ENCODE measurements at regions not wholly inside any gene's neighbourhood (a gene's known extent, or its start where the extent isn't known, plus 50 kb on each side); places are given as distances from the start of the nearest gene placed in this dataset.

- Histone ChIP-seq H3K27ac (ENCODE audit: low read depth in 1 of 2, low read length in 2 of 2) (no peak overlapping the region), H3K27me3 (ENCODE audit: control insufficient read depth in 1 of 2, insufficient read depth in 2 of 2, low read length in 1 of 2) (no peaks in the 10 kb centered on the region), H3K9me3 (ENCODE audit: control insufficient read depth, low read length) (no peaks in the 10 kb centered on the region), H3K36me3 (ENCODE audit: control insufficient read depth in 1 of 2, insufficient read depth in 2 of 2, low read length in 1 of 2) (no peaks in the 10 kb centered on the region), H3K4me3 (ENCODE audit: low read length in 2 of 2) (no peak overlapping the region), H3K4me1 (ENCODE audit: control insufficient read depth in 1 of 2, insufficient read depth in 2 of 2, low read length in 2 of 2) (peaks cover 0 to 2% of the 10 kb centered on the region in 2 donors)
- whole genome bisulfite sequencing, 2 donors: 36 to 58% methylated on average over 1 of the region's 1 CpG
- DNase-seq: no peak
- intact Hi-C loops (cut with DNase I): no loop called here
- ATAC-seq (ENCODE audit: low FRiP score): no peak
Observed at GRCh38 chr3:132199451-132199850, 117.8 kb upstream of the ACP3 start.

GRCh38 chr3:132202586-132202985 lies 114.6 kb upstream of the ACP3 start:
- H3K27me3 ChIP-seq (ENCODE audit: control insufficient read depth in 1 of 2, insufficient read depth in 2 of 2, low read length in 1 of 2): no peaks in the 10 kb centered on the region
- WGBS, 2 donors: 92 to 94% methylated on average over 3 of the region's 3 CpGs
- H3K4me3 ChIP-seq (ENCODE audit: low read length in 2 of 2): no peak overlapping the region
- H3K9me3 ChIP-seq (ENCODE audit: control insufficient read depth, low read length): peaks cover 2% of the 10 kb centered on the region
- H3K4me1 ChIP-seq (ENCODE audit: control insufficient read depth in 1 of 2, insufficient read depth in 2 of 2, low read length in 2 of 2): no peaks in the 10 kb centered on the region
- H3K36me3 ChIP-seq (ENCODE audit: control insufficient read depth in 1 of 2, insufficient read depth in 2 of 2, low read length in 1 of 2): no peaks in the 10 kb centered on the region
- DNase-seq: no peak
- intact Hi-C loops (cut with DNase I): no loop called here
- no peak for ATAC-seq (ENCODE audit: low FRiP score)
- no peak overlapping the region for H3K27ac ChIP-seq (ENCODE audit: low read depth in 1 of 2, low read length in 2 of 2)

GRCh38 chr3:132203889-132204596 lies 113.2 kb upstream of the ACP3 start:
- H3K27ac ChIP-seq (ENCODE audit: low read depth in 1 of 2, low read length in 2 of 2): no peak overlapping the region
- no peaks in the 10 kb centered on the region for H3K4me1 ChIP-seq (ENCODE audit: control insufficient read depth in 1 of 2, insufficient read depth in 2 of 2, low read length in 2 of 2)
- peaks cover 2% of the 10 kb centered on the region for H3K9me3 ChIP-seq (ENCODE audit: control insufficient read depth, low read length)
- H3K4me3 ChIP-seq (ENCODE audit: low read length in 2 of 2): no peak overlapping the region
- intact Hi-C loops (cut with DNase I): no loop called here
- DNase-seq (no peak), ATAC-seq (ENCODE audit: low FRiP score) (no peak)
- WGBS, 2 donors: 73 to 75% methylated on average over 3 of the region's 3 CpGs
- H3K36me3 ChIP-seq (ENCODE audit: control insufficient read depth in 1 of 2, insufficient read depth in 2 of 2, low read length in 1 of 2): no peaks in the 10 kb centered on the region
- H3K27me3 ChIP-seq (ENCODE audit: control insufficient read depth in 1 of 2, insufficient read depth in 2 of 2, low read length in 1 of 2): peaks cover 0 to 2% of the 10 kb centered on the region in 2 donors

GRCh38 chr3:132205609-132206008 lies 111.6 kb upstream of the ACP3 start:
- ATAC-seq (ENCODE audit: low FRiP score): no peak
- H3K27me3 ChIP-seq (ENCODE audit: control insufficient read depth in 1 of 2, insufficient read depth in 2 of 2, low read length in 1 of 2): peaks cover 0 to 2% of the 10 kb centered on the region in 2 donors
- intact Hi-C loops (cut with DNase I): no loop called here

GRCh38 chr3:132209855-132210254 lies 107.4 kb upstream of the ACP3 start:
- Histone ChIP-seq H3K27me3 (ENCODE audit: control insufficient read depth in 1 of 2, insufficient read depth in 2 of 2, low read length in 1 of 2) (peaks cover 0 to 2% of the 10 kb centered on the region in 2 donors), H3K9me3 (ENCODE audit: control insufficient read depth, low read length) (peaks cover 1% of the 10 kb centered on the region), H3K36me3 (ENCODE audit: control insufficient read depth in 1 of 2, insufficient read depth in 2 of 2, low read length in 1 of 2) (no peaks in the 10 kb centered on the region), H3K27ac (ENCODE audit: low read depth in 1 of 2, low read length in 2 of 2) (no peak overlapping the region), H3K4me1 (ENCODE audit: control insufficient read depth in 1 of 2, insufficient read depth in 2 of 2, low read length in 2 of 2) (no peaks in the 10 kb centered on the region), H3K4me3 (ENCODE audit: low read length in 2 of 2) (no peak overlapping the region)
- DNase-seq (no peak), ATAC-seq (ENCODE audit: low FRiP score) (no peak)
- intact Hi-C loops (cut with DNase I): no loop called here

More at GRCh38 chr3:132205609-132206008, 111.6 kb upstream of the ACP3 start:
- H3K9me3 ChIP-seq (ENCODE audit: control insufficient read depth, low read length): peaks cover 2% of the 10 kb centered on the region
- no peaks in the 10 kb centered on the region for H3K4me1 ChIP-seq (ENCODE audit: control insufficient read depth in 1 of 2, insufficient read depth in 2 of 2, low read length in 2 of 2)
- H3K27ac ChIP-seq (ENCODE audit: low read depth in 1 of 2, low read length in 2 of 2): no peak overlapping the region
- no peak overlapping the region for H3K4me3 ChIP-seq (ENCODE audit: low read length in 2 of 2)
- no peak for DNase-seq
- no peaks in the 10 kb centered on the region for H3K36me3 ChIP-seq (ENCODE audit: control insufficient read depth in 1 of 2, insufficient read depth in 2 of 2, low read length in 1 of 2)

GRCh38 chr3:132210476-132211346 lies 106.5 kb upstream of the ACP3 start:
- Histone ChIP-seq H3K27me3 (ENCODE audit: control insufficient read depth in 1 of 2, insufficient read depth in 2 of 2, low read length in 1 of 2) (peaks cover 0 to 2% of the 10 kb centered on the region in 2 donors), H3K36me3 (ENCODE audit: control insufficient read depth in 1 of 2, insufficient read depth in 2 of 2, low read length in 1 of 2) (no peaks in the 10 kb centered on the region), H3K4me3 (ENCODE audit: low read length in 2 of 2) (no peak overlapping the region), H3K4me1 (ENCODE audit: control insufficient read depth in 1 of 2, insufficient read depth in 2 of 2, low read length in 2 of 2) (no peaks in the 10 kb centered on the region), H3K9me3 (ENCODE audit: control insufficient read depth, low read length) (no peaks in the 10 kb centered on the region), H3K27ac (ENCODE audit: low read depth in 1 of 2, low read length in 2 of 2) (no peak overlapping the region)
- ATAC-seq (ENCODE audit: low FRiP score) (no peak), DNase-seq (no peak)
- 39 to 43% methylated on average over 9 of the region's 9 CpGs for WGBS, 2 donors
- intact Hi-C loops (cut with DNase I): no loop called here

- ATAC-seq (ENCODE audit: low FRiP score): no peak
- no peak overlapping the region for H3K4me3 ChIP-seq (ENCODE audit: low read length in 2 of 2)
- intact Hi-C loops (cut with DNase I): no loop called here
Observed at GRCh38 chr3:132211896-132212295, 105.3 kb upstream of the ACP3 start.

GRCh38 chr3:132218817-132219755 lies 98.1 kb upstream of the ACP3 start:
- Histone ChIP-seq H3K27me3 (ENCODE audit: control insufficient read depth in 1 of 2, insufficient read depth in 2 of 2, low read length in 1 of 2) (no peaks in the 10 kb centered on the region), H3K4me3 (ENCODE audit: low read length in 2 of 2) (no peak overlapping the region), H3K27ac (ENCODE audit: low read depth in 1 of 2, low read length in 2 of 2) (no peak overlapping the region), H3K4me1 (ENCODE audit: control insufficient read depth in 1 of 2, insufficient read depth in 2 of 2, low read length in 2 of 2) (peaks cover 0 to 5% of the 10 kb centered on the region in 2 donors), H3K36me3 (ENCODE audit: control insufficient read depth in 1 of 2, insufficient read depth in 2 of 2, low read length in 1 of 2) (no peaks in the 10 kb centered on the region), H3K9me3 (ENCODE audit: control insufficient read depth, low read length) (no peaks in the 10 kb centered on the region)
- intact Hi-C loops (cut with DNase I): no loop called here
- 50 to 52% methylated on average over 3 of the region's 3 CpGs for WGBS, 2 donors
- ATAC-seq (ENCODE audit: low FRiP score): no peak
- no peak for DNase-seq

More at GRCh38 chr3:132211896-132212295, 105.3 kb upstream of the ACP3 start:
- DNase-seq: no peak
- no peaks in the 10 kb centered on the region for H3K4me1 ChIP-seq (ENCODE audit: control insufficient read depth in 1 of 2, insufficient read depth in 2 of 2, low read length in 2 of 2)
- peaks cover 0 to 2% of the 10 kb centered on the region in 2 donors for H3K27me3 ChIP-seq (ENCODE audit: control insufficient read depth in 1 of 2, insufficient read depth in 2 of 2, low read length in 1 of 2)
- H3K36me3 ChIP-seq (ENCODE audit: control insufficient read depth in 1 of 2, insufficient read depth in 2 of 2, low read length in 1 of 2): no peaks in the 10 kb centered on the region
- H3K27ac ChIP-seq (ENCODE audit: low read depth in 1 of 2, low read length in 2 of 2): no peak overlapping the region
- H3K9me3 ChIP-seq (ENCODE audit: control insufficient read depth, low read length): no peaks in the 10 kb centered on the region

Data from aorta (tissue), 5 donors.